RWPE2 (cell line): ENCODE measurements at regions not wholly inside any gene's neighbourhood (a gene's known extent, or its start where the extent isn't known, plus 50 kb on each side); places are given as distances from the start of the nearest gene placed in this dataset.
A peak's percentile ranks its signal among the peaks of the same experiment; 100 is the strongest.

ENCODE experiments used
- ATAC-seq: fragments of 200-7000 bp; cut with Tn5 transposase; 3 replicates; pipeline ENCODE4 v1.9.1; 2021; ENCODE audit warnings: low read depth
- DNase-seq: peaks from one replicate; pipeline ENCODE4 v3.0.0-alpha.2; 2020; ENCODE audit warnings: low spot score
- H3K27ac ChIP-seq: fragments of 450-650 bp; 2 replicates; pipeline ENCODE4 v1.5.1; 2017; ENCODE audit warnings: mild to moderate bottlenecking; ENCODE audit not compliant: poor library complexity, severe bottlenecking
- H3K27me3 ChIP-seq: fragments of 250-450 bp; sonication (Bioruptor Pico); 2 replicates; pipeline ENCODE4 v1.5.1; 2021; ENCODE audit warnings: mild to moderate bottlenecking, moderate library complexity; ENCODE audit not compliant: insufficient read depth, poor library complexity, severe bottlenecking
- H3K36me3 ChIP-seq: fragments of 250-450 bp; sonication (Bioruptor Pico); 2 replicates; pipeline ENCODE4 v1.5.1; 2020; ENCODE audit warnings: low read depth, mild to moderate bottlenecking, moderate library complexity
- H3K4me1 ChIP-seq: fragments of 250-450 bp; sonication (Bioruptor Pico); 2 replicates; pipeline ENCODE4 v1.5.1; 2021; ENCODE audit warnings: mild to moderate bottlenecking, moderate library complexity; ENCODE audit not compliant: insufficient read depth, poor library complexity, severe bottlenecking
- H3K4me3 ChIP-seq: fragments of 250-450 bp; sonication (Bioruptor Pico); 2 replicates; pipeline ENCODE4 v1.5.1; 2021; ENCODE audit warnings: mild to moderate bottlenecking, moderate library complexity; ENCODE audit not compliant: severe bottlenecking
- H3K9me3 ChIP-seq: fragments of 250-450 bp; sonication (Bioruptor Pico); 2 replicates; pipeline ENCODE4 v1.5.1; 2021; ENCODE audit warnings: mild to moderate bottlenecking, moderate library complexity; ENCODE audit not compliant: severe bottlenecking
- TF ChIP-seq, protein P1 (sequence below): fragments of 450-650 bp; IDR thresholded peaks from one replicate; pipeline ENCODE4 v1.5.1; 2017; ENCODE audit warnings: mild to moderate bottlenecking, moderate library complexity; ENCODE audit not compliant: poor library complexity, severe bottlenecking

GRCh38 chr2:17309181-17309580 is 209.1 kb downstream of the RAD51AP2 start:
- DNase-seq (no peak), ATAC-seq (no peak)
- Histone ChIP-seq H3K27me3 (no peaks in the 10 kb centered on the region), H3K36me3 (no peaks in the 10 kb centered on the region), H3K4me1 (no peaks in the 10 kb centered on the region), H3K4me3 (no peak overlapping the region), H3K9me3 (no peaks in the 10 kb centered on the region), H3K27ac (no peak overlapping the region)
- TF ChIP-seq, protein P1, sequence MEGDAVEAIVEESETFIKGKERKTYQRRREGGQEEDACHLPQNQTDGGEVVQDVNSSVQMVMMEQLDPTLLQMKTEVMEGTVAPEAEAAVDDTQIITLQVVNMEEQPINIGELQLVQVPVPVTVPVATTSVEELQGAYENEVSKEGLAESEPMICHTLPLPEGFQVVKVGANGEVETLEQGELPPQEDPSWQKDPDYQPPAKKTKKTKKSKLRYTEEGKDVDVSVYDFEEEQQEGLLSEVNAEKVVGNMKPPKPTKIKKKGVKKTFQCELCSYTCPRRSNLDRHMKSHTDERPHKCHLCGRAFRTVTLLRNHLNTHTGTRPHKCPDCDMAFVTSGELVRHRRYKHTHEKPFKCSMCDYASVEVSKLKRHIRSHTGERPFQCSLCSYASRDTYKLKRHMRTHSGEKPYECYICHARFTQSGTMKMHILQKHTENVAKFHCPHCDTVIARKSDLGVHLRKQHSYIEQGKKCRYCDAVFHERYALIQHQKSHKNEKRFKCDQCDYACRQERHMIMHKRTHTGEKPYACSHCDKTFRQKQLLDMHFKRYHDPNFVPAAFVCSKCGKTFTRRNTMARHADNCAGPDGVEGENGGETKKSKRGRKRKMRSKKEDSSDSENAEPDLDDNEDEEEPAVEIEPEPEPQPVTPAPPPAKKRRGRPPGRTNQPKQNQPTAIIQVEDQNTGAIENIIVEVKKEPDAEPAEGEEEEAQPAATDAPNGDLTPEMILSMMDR, result no peak

GRCh38 chr2:17306706-17307105 is 211.5 kb downstream of the RAD51AP2 start:
- H3K27ac ChIP-seq, result no peak overlapping the region
- no peaks in the 10 kb centered on the region for H3K27me3 ChIP-seq
- DNase-seq (no peak), ATAC-seq (no peak)
- H3K9me3 ChIP-seq, result no peaks in the 10 kb centered on the region
- TF ChIP-seq, protein P1, result no peak
- no peak overlapping the region for H3K4me3 ChIP-seq
- H3K36me3 ChIP-seq, result no peaks in the 10 kb centered on the region
- H3K4me1 ChIP-seq, result peaks cover 14% of the 10 kb centered on the region

GRCh38 chr2:17306219-17306618 is 212.0 kb downstream of the RAD51AP2 start:
- TF ChIP-seq, protein P1, result no peak
- Histone ChIP-seq H3K4me3 (no peak overlapping the region), H3K27me3 (no peaks in the 10 kb centered on the region), H3K4me1 (peaks cover 14% of the 10 kb centered on the region), H3K36me3 (no peaks in the 10 kb centered on the region), H3K27ac (no peak overlapping the region), H3K9me3 (no peaks in the 10 kb centered on the region)
- ATAC-seq (no peak), DNase-seq (no peak)

- ATAC-seq (peak; percentile 4; the same call in 1 of the 3 replicates), DNase-seq (no peak)
- H3K4me3 ChIP-seq, result no peak overlapping the region
- H3K36me3 ChIP-seq, result no peaks in the 10 kb centered on the region
- H3K27ac ChIP-seq, result peak overlapping the region; percentile 52
- peaks cover 25% of the 10 kb centered on the region for H3K4me1 ChIP-seq
- TF ChIP-seq, protein P1, result no peak
- H3K27me3 ChIP-seq, result no peaks in the 10 kb centered on the region
- H3K9me3 ChIP-seq, result no peaks in the 10 kb centered on the region
Measured at GRCh38 chr2:17303521-17303920, 214.7 kb downstream of the RAD51AP2 start.

- ATAC-seq (peak; percentile 92), DNase-seq (peak; percentile 66)
- Histone ChIP-seq H3K27me3 (no peaks in the 10 kb centered on the region), H3K4me1 (peaks cover 25% of the 10 kb centered on the region), H3K36me3 (no peaks in the 10 kb centered on the region), H3K9me3 (no peaks in the 10 kb centered on the region), H3K27ac (peak overlapping the region; percentile 52), H3K4me3 (no peak overlapping the region)
- TF ChIP-seq, protein P1, result no peak
Measured at GRCh38 chr2:17303054-17303453, 215.2 kb downstream of the RAD51AP2 start.
